RKO (cell line): ENCODE measurements at regions not wholly inside any gene's neighbourhood (a gene's known extent, or its start where the extent isn't known, plus 50 kb on each side); places are given as distances from the start of the nearest gene placed in this dataset.
"Not testable (repeated sequence)": the region's sequence is repeated elsewhere in the genome, so short reads cannot be mapped to it uniquely, and the experiment has no call there.

Experiments
- DNase-seq: peaks from one replicate; pipeline ENCODE4 v3.0.0-alpha.2; 2016; ENCODE audit warnings: low spot score

DNA sequence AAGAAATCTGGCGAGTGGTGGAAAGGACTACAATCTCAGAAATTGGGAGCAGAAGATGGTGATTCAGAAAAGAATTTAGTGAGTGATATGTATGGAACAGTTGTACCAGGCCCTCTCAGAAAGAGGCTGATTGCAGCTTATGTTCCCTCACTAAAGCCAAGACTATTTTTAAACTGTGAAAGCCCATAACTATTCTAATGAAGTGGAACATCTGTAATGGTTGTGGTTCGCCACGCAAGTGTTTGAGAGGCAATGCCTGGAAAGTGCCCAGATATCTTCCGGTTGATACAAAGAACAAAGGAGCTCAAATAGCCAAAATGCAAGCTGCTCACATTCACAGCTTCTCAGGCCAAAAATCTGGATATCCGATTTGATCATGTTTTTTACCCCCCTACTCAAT, 1250.7 kb downstream of the RAPGEF2 start:
- DNase-seq: no peak

DNA sequence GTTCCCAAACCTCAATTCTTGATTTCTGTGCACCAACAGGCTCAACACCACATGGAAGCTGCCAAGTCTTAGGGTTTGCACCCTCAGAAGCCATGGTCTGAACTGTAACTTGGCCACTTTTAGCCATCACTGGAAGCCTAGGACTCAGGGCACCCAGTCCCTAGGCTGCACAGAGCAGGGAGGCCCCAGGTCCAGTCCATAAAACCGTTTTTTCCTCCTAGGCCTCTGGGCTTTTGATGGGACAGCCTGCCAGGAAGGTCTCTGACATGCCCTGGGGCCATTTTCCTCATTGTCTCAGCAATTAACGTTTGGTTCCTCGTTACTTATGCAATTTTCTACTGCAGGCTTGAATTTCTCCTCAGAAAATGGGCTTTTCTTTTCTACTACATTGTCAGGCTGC, 1259.6 kb downstream of the RAPGEF2 start:
- no peak for DNase-seq

DNA sequence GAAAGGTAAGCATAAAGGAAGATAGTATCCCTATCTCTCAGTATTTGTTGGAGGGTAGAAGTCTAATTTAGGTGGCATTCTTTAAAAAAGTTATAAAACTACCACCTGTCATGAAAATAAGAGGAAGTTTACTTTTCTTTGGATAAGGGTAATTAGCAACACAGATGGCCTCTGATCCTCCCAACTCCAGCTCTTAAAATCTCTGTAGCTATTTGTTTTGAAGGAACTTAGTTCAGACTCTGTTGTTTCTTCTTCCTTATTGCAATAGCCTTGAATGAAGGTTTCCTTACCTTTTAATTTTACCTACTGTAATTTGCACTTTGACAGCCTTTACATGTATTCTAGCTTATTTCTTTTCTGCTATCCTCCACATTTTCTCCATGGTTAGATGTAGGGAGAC, 1261.3 kb downstream of the RAPGEF2 start:
- DNase-seq: no peak

- DNase-seq: not testable (repeated sequence)
Observed at GRCh38 chr4:160364665-160365064, 1261.8 kb downstream of the RAPGEF2 start.

GRCh38 chr4:160365383-160365782, 1262.5 kb downstream of the RAPGEF2 start:
- DNase-seq: not testable (repeated sequence)

- DNase-seq: no peak
Observed at GRCh38 chr4:160370046-160370445, 1267.2 kb downstream of the RAPGEF2 start.

- no peak for DNase-seq
Observed at GRCh38 chr4:160371446-160371845, 1268.6 kb downstream of the RAPGEF2 start.

DNA sequence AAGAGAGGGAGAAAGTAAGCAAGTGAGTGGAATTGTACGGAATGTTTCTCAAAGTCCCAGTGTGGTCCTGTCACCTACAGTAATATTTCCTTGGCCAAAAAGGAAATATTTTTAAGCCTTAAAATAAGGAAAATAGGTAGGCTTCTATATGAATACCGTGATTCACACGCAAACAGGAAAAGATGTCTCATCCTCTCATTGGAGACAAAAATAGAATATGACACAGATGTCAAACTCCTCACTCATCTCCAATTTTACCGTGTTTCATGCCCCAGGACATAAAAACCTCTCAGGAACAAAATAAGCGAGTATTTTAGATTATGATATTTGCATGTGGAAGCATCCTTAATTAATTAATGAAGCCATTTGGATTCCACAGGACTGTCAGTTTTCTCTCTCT, 1269.5 kb downstream of the RAPGEF2 start:
- DNase-seq: peak; percentile 6

GRCh38 chr4:160373911-160374310, 1271.0 kb downstream of the RAPGEF2 start:
- DNase-seq: peak; percentile 39

DNA sequence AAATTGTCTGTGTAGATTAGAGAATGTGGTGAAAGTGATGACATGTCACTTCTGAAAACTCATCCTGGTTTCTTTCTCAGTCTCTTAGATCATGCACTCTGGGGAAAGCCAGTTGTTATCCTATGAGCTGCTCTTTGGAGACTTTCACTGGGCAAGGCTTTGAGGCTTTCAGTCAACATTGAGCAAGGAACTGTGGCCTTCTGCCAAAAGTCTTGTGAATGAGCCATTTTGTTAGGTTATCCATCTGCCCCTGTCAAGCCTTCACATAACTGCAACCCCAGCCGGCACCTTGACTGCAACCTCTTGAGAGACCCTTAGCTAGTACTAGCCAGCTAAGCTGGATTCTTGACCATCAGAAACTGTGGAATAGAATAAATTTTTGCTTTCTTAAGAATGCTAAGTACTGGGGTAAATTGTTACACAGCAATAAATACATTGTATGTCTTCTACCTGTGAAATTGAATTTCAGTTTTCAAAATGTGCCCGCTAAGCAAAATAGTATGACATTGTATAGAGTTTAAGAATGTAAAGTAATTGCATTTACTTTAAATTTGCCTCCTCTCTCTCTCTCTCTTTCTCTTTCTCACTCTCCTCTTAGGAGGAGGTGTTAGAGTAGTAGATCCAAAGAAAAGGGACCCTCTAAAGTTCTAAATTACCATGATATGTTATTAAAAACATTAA, 1273.0 kb downstream of the RAPGEF2 start:
- DNase-seq: no peak

GRCh38 chr4:160386846-160387245, 1284.0 kb downstream of the RAPGEF2 start:
- no peak for DNase-seq

- DNase-seq: no peak
Observed at GRCh38 chr4:160399826-160400225, 1296.9 kb downstream of the RAPGEF2 start.

GRCh38 chr4:160403081-160403480, 1300.2 kb downstream of the RAPGEF2 start:
- DNase-seq: no peak

GRCh38 chr4:160406263-160406825, 1303.5 kb downstream of the RAPGEF2 start:
- DNase-seq: no peak

DNA sequence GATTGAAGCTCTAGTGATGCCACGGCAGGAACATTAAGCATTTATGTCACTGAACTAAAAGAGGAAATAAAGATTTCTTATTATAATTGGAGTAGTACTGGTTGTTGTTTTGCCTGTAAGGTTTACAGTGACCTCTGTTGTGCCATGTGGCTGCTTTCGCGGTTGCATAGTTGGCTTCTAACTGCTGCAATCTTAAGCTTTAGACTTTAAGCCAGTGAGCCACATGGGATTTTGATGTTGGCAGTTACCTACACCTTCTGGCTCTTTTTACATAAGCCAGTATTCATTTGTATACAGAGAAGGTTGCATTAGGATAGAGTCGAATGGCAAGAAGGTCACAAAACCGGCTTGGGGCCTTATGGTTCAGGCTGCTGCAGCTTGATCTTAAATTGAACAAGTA, 1311.6 kb downstream of the RAPGEF2 start:
- no peak for DNase-seq

GRCh38 chr4:160423879-160424451, 1321.1 kb downstream of the RAPGEF2 start:
- peak; percentile 69 for DNase-seq

- DNase-seq: no peak
Observed at GRCh38 chr4:160426233-160426632, 1323.4 kb downstream of the RAPGEF2 start.

GRCh38 chr4:160450876-160451275, 1348.0 kb downstream of the RAPGEF2 start:
- no peak for DNase-seq

- DNase-seq: not testable (repeated sequence)
Observed at GRCh38 chr4:160481696-160482690, 1379.1 kb downstream of the RAPGEF2 start.

- no peak for DNase-seq
Observed at GRCh38 chr4:160485071-160485687, 1382.3 kb downstream of the RAPGEF2 start.

DNA sequence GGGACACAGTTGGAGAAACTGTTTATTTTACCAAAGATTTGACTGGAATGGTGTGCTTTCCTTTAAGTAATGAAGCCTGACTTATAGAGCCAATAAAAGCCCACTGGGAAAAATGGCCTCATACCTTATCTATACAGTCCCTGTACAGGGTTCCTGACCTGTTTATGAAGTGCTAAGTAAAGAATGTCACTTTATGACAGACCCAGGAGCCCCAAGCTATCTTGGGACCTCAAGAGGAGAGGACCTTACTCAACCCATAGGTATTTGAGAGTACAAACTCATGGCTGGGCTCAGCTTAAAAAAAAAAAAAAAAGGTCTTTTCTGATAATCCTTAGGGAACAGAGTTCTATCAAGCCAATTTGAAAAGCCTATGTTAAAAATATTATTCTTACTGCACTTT, 1389.3 kb downstream of the RAPGEF2 start:
- DNase-seq: no peak

DNA sequence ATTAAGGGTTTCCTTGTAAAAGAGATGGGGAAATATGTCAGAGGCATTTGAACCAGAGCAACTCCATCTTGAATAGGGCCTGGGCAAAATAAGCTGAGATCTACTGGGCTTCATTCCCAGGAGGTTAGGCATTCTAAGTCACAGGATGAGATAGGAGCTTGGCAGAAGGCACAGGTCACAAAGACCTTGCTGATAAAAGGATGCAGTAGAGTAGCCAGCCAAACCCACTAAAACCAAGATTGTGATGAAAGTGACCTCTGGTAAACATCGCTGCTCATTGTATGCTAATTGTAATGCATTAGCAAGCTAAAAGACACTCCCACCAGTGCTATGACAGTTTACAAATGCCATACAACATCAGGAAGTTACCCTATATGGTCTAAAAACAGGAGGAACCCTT, 1390.3 kb downstream of the RAPGEF2 start:
- DNase-seq: no peak
